ENCODE measurements at regions not wholly inside any gene's neighbourhood (a gene's known extent, or its start where the extent isn't known, plus 50 kb on each side); places are given as distances from the start of the nearest gene placed in this dataset.

- no peak for TF ChIP-seq Cebpa-rat (IDR thresholded peaks at IDR 0.05)
- no peaks in the 10 kb centered on the region for H3K4me1 ChIP-seq
- H3K4me3 ChIP-seq, result no peak overlapping the region
- H3K27ac ChIP-seq, result no peak overlapping the region
- H3K9me3 ChIP-seq, result no peaks in the 10 kb centered on the region
- H4K20me1 ChIP-seq, result no peaks in the 10 kb centered on the region
- H3K36me3 ChIP-seq, result no peaks in the 10 kb centered on the region
- no peaks in the 10 kb centered on the region for H3K27me3 ChIP-seq
- no peak overlapping the region for H3K4me2 ChIP-seq
- no peak overlapping the region for H3K9ac ChIP-seq
Measured at GRCh38 chr14:98114946-98115345, 1157.1 kb downstream of the BCL11B start.

GRCh38 chr14:98118749-98119148 is 1153.2 kb downstream of the BCL11B start:
- no peaks in the 10 kb centered on the region for H3K36me3 ChIP-seq
- H3K9me3 ChIP-seq, result no peaks in the 10 kb centered on the region
- H3K4me2 ChIP-seq, result no peak overlapping the region
- H3K27ac ChIP-seq, result no peak overlapping the region
- H3K4me3 ChIP-seq, result no peak overlapping the region
- H4K20me1 ChIP-seq, result no peaks in the 10 kb centered on the region
- no peaks in the 10 kb centered on the region for H3K27me3 ChIP-seq
- no peak for TF ChIP-seq Cebpa-rat (IDR thresholded peaks at IDR 0.05)
- no peaks in the 10 kb centered on the region for H3K4me1 ChIP-seq
- no peak overlapping the region for H3K9ac ChIP-seq

- Histone ChIP-seq H3K4me1 (no peaks in the 10 kb centered on the region), H3K9ac (no peak overlapping the region), H3K27me3 (no peaks in the 10 kb centered on the region), H3K4me3 (no peak overlapping the region), H3K36me3 (no peaks in the 10 kb centered on the region), H3K9me3 (peaks cover 4% of the 10 kb centered on the region; the same call in 1 of the 2 replicates), H3K27ac (no peak overlapping the region), H3K4me2 (no peak overlapping the region), H4K20me1 (no peaks in the 10 kb centered on the region)
- TF ChIP-seq Cebpa-rat (IDR thresholded peaks at IDR 0.05), result no peak
Measured at GRCh38 chr14:98119739-98120138, 1152.3 kb downstream of the BCL11B start.

- no peaks in the 10 kb centered on the region for H3K4me1 ChIP-seq
- no peak overlapping the region for H3K27ac ChIP-seq
- H3K4me3 ChIP-seq, result no peak overlapping the region
- H4K20me1 ChIP-seq, result no peaks in the 10 kb centered on the region
- H3K36me3 ChIP-seq, result no peaks in the 10 kb centered on the region
- no peak overlapping the region for H3K9ac ChIP-seq
- H3K27me3 ChIP-seq, result no peaks in the 10 kb centered on the region
- H3K4me2 ChIP-seq, result no peak overlapping the region
- TF ChIP-seq Cebpa-rat (IDR thresholded peaks at IDR 0.05), result no peak
- H3K9me3 ChIP-seq, result peaks cover 14% of the 10 kb centered on the region
Measured at GRCh38 chr14:98120831-98121464, 1151.0 kb downstream of the BCL11B start.

GRCh38 chr14:98122527-98122926 is 1149.5 kb downstream of the BCL11B start:
- no peak overlapping the region for H3K27ac ChIP-seq
- TF ChIP-seq Cebpa-rat (IDR thresholded peaks at IDR 0.05), result no peak
- no peaks in the 10 kb centered on the region for H3K4me1 ChIP-seq
- H3K9ac ChIP-seq, result no peak overlapping the region
- no peak overlapping the region for H3K4me2 ChIP-seq
- H3K36me3 ChIP-seq, result no peaks in the 10 kb centered on the region
- H3K4me3 ChIP-seq, result no peak overlapping the region
- H3K27me3 ChIP-seq, result no peaks in the 10 kb centered on the region
- no peaks in the 10 kb centered on the region for H4K20me1 ChIP-seq
- H3K9me3 ChIP-seq, result peaks cover 14% of the 10 kb centered on the region

GRCh38 chr14:98130691-98131090 is 1141.3 kb downstream of the BCL11B start:
- H3K4me3 ChIP-seq, result no peak overlapping the region
- H3K4me2 ChIP-seq, result no peak overlapping the region
- no peaks in the 10 kb centered on the region for H3K36me3 ChIP-seq
- H4K20me1 ChIP-seq, result no peaks in the 10 kb centered on the region
- no peak overlapping the region for H3K9ac ChIP-seq
- H3K27ac ChIP-seq, result no peak overlapping the region
- no peaks in the 10 kb centered on the region for H3K27me3 ChIP-seq
- no peaks in the 10 kb centered on the region for H3K9me3 ChIP-seq
- H3K4me1 ChIP-seq, result peaks cover 4% of the 10 kb centered on the region
- TF ChIP-seq Cebpa-rat (IDR thresholded peaks at IDR 0.05), result no peak

- H3K9me3 ChIP-seq, result no peaks in the 10 kb centered on the region
- H3K4me3 ChIP-seq, result no peak overlapping the region
- H4K20me1 ChIP-seq, result no peaks in the 10 kb centered on the region
- H3K36me3 ChIP-seq, result no peaks in the 10 kb centered on the region
- H3K4me2 ChIP-seq, result no peak overlapping the region
- no peak overlapping the region for H3K9ac ChIP-seq
- peaks cover 11% of the 10 kb centered on the region for H3K4me1 ChIP-seq
- H3K27ac ChIP-seq, result no peak overlapping the region
- H3K27me3 ChIP-seq, result no peaks in the 10 kb centered on the region
- no peak for TF ChIP-seq Cebpa-rat (IDR thresholded peaks at IDR 0.05)
Measured at GRCh38 chr14:98131406-98131805, 1140.6 kb downstream of the BCL11B start.

GRCh38 chr14:98133806-98134205 is 1138.2 kb downstream of the BCL11B start:
- no peaks in the 10 kb centered on the region for H3K36me3 ChIP-seq
- H3K4me3 ChIP-seq, result no peak overlapping the region
- no peaks in the 10 kb centered on the region for H3K27me3 ChIP-seq
- peaks cover 19% of the 10 kb centered on the region for H3K4me1 ChIP-seq
- H3K4me2 ChIP-seq, result no peak overlapping the region
- no peak for TF ChIP-seq Cebpa-rat (IDR thresholded peaks at IDR 0.05)
- no peak overlapping the region for H3K27ac ChIP-seq
- H3K9me3 ChIP-seq, result no peaks in the 10 kb centered on the region
- no peaks in the 10 kb centered on the region for H4K20me1 ChIP-seq
- H3K9ac ChIP-seq, result no peak overlapping the region

GRCh38 chr14:98136012-98136789 is 1135.8 kb downstream of the BCL11B start:
- Histone ChIP-seq H4K20me1 (no peaks in the 10 kb centered on the region), H3K27me3 (no peaks in the 10 kb centered on the region), H3K4me3 (no peak overlapping the region), H3K27ac (0 out of 2 replicates have a peak overlapping the region, but pooled peaks have one; percentile 29), H3K36me3 (no peaks in the 10 kb centered on the region), H3K4me1 (peaks cover 19% of the 10 kb centered on the region), H3K9ac (no peak overlapping the region), H3K4me2 (peak overlapping the region; percentile 66), H3K9me3 (no peaks in the 10 kb centered on the region)
- TF ChIP-seq Cebpa-rat (IDR thresholded peaks at IDR 0.05), result no peak

All from BLaER1 (cell line).